Fibroblast of the aortic adventitia (primary cell): ENCODE measurements at regions not wholly inside any gene's neighbourhood (a gene's known extent, or its start where the extent isn't known, plus 50 kb on each side); places are given as distances from the start of the nearest gene placed in this dataset.

Experiments used
- DNase-seq: peaks from one replicate; pipeline ENCODE4 v3.0.0-alpha.2; 2010; ENCODE audit warnings: low read depth
- H3K4me3 ChIP-seq: 2 replicates; pipeline ENCODE4 v1.5.1; 2011; ENCODE audit warnings: low read depth, mild to moderate bottlenecking, control low read depth, low read length, moderate library complexity
- CTCF ChIP-seq: IDR thresholded peaks from 2 replicates; pipeline ENCODE4 v1.5.1; 2011; ENCODE audit warnings: mild to moderate bottlenecking, low read length, control low read depth, inconsistent platforms; ENCODE audit not compliant: insufficient read depth

- DNase-seq = no peak
- H3K4me3 ChIP-seq = no peak overlapping the region
- no peak for TF ChIP-seq CTCF
These were observed 287.0 kb downstream of the EPHA4 start for GRCh38 chr2:221285148-221285547.

- TF ChIP-seq CTCF = no peak
- no peak for DNase-seq
- no peak overlapping the region for H3K4me3 ChIP-seq
These were observed 285.7 kb downstream of the EPHA4 start for GRCh38 chr2:221286406-221286805.

- no peak for TF ChIP-seq CTCF
- no peak for DNase-seq
- H3K4me3 ChIP-seq = no peak overlapping the region
These were observed 282.7 kb downstream of the EPHA4 start for GRCh38 chr2:221289389-221289788.

- no peak for TF ChIP-seq CTCF
- no peak for DNase-seq
These were observed 282.3 kb downstream of the EPHA4 start for GRCh38 chr2:221289846-221290245.

GRCh38 chr2:221293949-221294742 is 278.0 kb downstream of the EPHA4 start:
- H3K4me3 ChIP-seq = no peak overlapping the region
- no peak for TF ChIP-seq CTCF
- no peak for DNase-seq

More at GRCh38 chr2:221289846-221290245, 282.3 kb downstream of the EPHA4 start:
- H3K4me3 ChIP-seq = no peak overlapping the region

GRCh38 chr2:221304916-221305315 is 267.2 kb downstream of the EPHA4 start:
- no peak for DNase-seq
- no peak overlapping the region for H3K4me3 ChIP-seq
- TF ChIP-seq CTCF = no peak
